Endothelial cell of umbilical vein (primary cell): ENCODE measurements at regions not wholly inside any gene's neighbourhood (a gene's known extent, or its start where the extent isn't known, plus 50 kb on each side); places are given as distances from the start of the nearest gene placed in this dataset.

Experiments used
- BruUV-seq: library from RNA; stranded (reverse); fragments of 400-500 nt; replicated peaks from 2 replicates; lab custom pipeline; 2021; lab: Mats Ljungman, UMichigan
- CTCF ChIA-PET: fragments of 300-600, 350-600 bp; sonication (Branson Sonifier 250); formaldehyde crosslinking; loops from one replicate; lab custom pipeline; 2021; ENCODE audit warnings: antibody characterized with exemption, inconsistent platforms; lab: Charles Lee
- POLR2A ChIA-PET: fragments of 300-600, 350-600 bp; sonication (Branson Sonifier 250); formaldehyde crosslinking; loops from one replicate; lab custom pipeline; 2021; ENCODE audit warnings: antibody characterized with exemption, inconsistent platforms; lab: Charles Lee
- DNase-seq: peaks from one replicate; pipeline ENCODE4 v3.0.0-alpha.2; 2011; ENCODE audit warnings: low read depth, low spot score
- FAIRE-seq: peaks from 2 replicates; lab custom pipeline; 2011; peaks lifted over from hg19 to GRCh38; lab: Jason Lieb, UNC
- H2AFZ ChIP-seq: 2 replicates; pipeline ENCODE4 v1.6.0; 2012; ENCODE audit warnings: low read depth, low read length, control low read depth, inconsistent platforms
- H3K27ac ChIP-seq: 2 replicates; pipeline ENCODE4 v1.5.1; 2011; ENCODE audit warnings: low read depth, mild to moderate bottlenecking, control low read depth, low read length, moderate library complexity; ENCODE audit not compliant: insufficient read depth
- H3K27me3 ChIP-seq, 2 experiments: 2 replicates each; pipeline versions ENCODE4 v1.6.0 to v1.6.1; 2011; ENCODE audit warnings: low read length in 2 of 2, mixed read lengths in 1 of 2; ENCODE audit not compliant: control insufficient read depth in 2 of 2, insufficient read depth in 2 of 2
- H3K36me3 ChIP-seq, 2 experiments: 2 replicates in 1 of 2; 3 replicates in 1 of 2; pipeline ENCODE4 v1.5.1; 2011; ENCODE audit warnings: low read length in 2 of 2, mild to moderate bottlenecking in 1 of 2, moderate library complexity in 1 of 2; ENCODE audit not compliant: control insufficient read depth in 2 of 2, insufficient read depth in 2 of 2; ENCODE audit errors: extremely low read depth in 1 of 2
- H3K4me1 ChIP-seq: 3 replicates; pipeline ENCODE4 v1.5.1; 2011; ENCODE audit warnings: mild to moderate bottlenecking, low read length; ENCODE audit not compliant: control insufficient read depth, insufficient read depth; ENCODE audit errors: extremely low read depth
- H3K4me2 ChIP-seq: 2 replicates; pipeline ENCODE4 v1.6.1; 2011; ENCODE audit warnings: low read length, control low read depth, mixed read lengths; ENCODE audit not compliant: insufficient read depth
- H3K4me3 ChIP-seq, 3 experiments: fragments of 200-600 bp in 1 of 3; sonication (generic), shearing (Covaris generic) in 1 of 3; replicated peaks in 1 of 3; 2 replicates each; pipeline ENCODE4 v1.5.1; 2011 to 2016; ENCODE audit warnings: control low read depth in 3 of 3, low read length in 3 of 3, mild to moderate bottlenecking in 2 of 3, inconsistent platforms in 1 of 3, low read depth in 1 of 3, moderate library complexity in 1 of 3; ENCODE audit not compliant: insufficient read depth in 1 of 3
- H3K79me2 ChIP-seq: 2 replicates; pipeline ENCODE4 v1.6.0; 2012; ENCODE audit warnings: low read length, inconsistent platforms; ENCODE audit not compliant: control insufficient read depth, insufficient read depth
- H3K9ac ChIP-seq: replicated peaks from 2 replicates; pipeline ENCODE3; 2011; ENCODE audit warnings: low read length, control low read depth; ENCODE audit not compliant: insufficient read depth; ENCODE audit errors: extremely low read depth
- H3K9me1 ChIP-seq: replicated peaks from 3 replicates; pipeline ENCODE4 v1.6.0; 2011; ENCODE audit warnings: mild to moderate bottlenecking, low read length; ENCODE audit not compliant: control insufficient read depth, insufficient read depth; ENCODE audit errors: extremely low read depth
- H3K9me3 ChIP-seq: replicated peaks from 2 replicates; pipeline ENCODE4 v1.5.1; 2012; ENCODE audit warnings: low read length, inconsistent platforms; ENCODE audit not compliant: control insufficient read depth, insufficient read depth
- H4K20me1 ChIP-seq: replicated peaks from 2 replicates; pipeline ENCODE3; 2011; ENCODE audit warnings: mild to moderate bottlenecking, low read length; ENCODE audit not compliant: control insufficient read depth, insufficient read depth; ENCODE audit errors: extremely low read depth
- EZH2 ChIP-seq: IDR thresholded peaks from 2 replicates; pipeline ENCODE4 v1.6.1; 2012; ENCODE audit warnings: borderline replicate concordance, low read depth, mild to moderate bottlenecking, moderate library complexity, low read length, inconsistent platforms; ENCODE audit not compliant: severe bottlenecking
- FOS ChIP-seq: IDR thresholded peaks from 2 replicates; pipeline ENCODE4 v1.6.1; 2011; ENCODE audit warnings: mild to moderate bottlenecking, low read length, moderate library complexity, borderline replicate concordance; ENCODE audit not compliant: insufficient read depth
- GATA2 ChIP-seq: IDR thresholded peaks from 2 replicates; pipeline ENCODE4 v1.7.0; 2011; ENCODE audit warnings: low read depth, mild to moderate bottlenecking, moderate library complexity, mixed read lengths, low read length; ENCODE audit not compliant: insufficient read length, insufficient read depth
- JUN ChIP-seq: IDR thresholded peaks from 2 replicates; pipeline ENCODE4 v1.6.1; 2011; ENCODE audit warnings: borderline replicate concordance, low read depth; ENCODE audit not compliant: insufficient read length, insufficient read depth
- MAX ChIP-seq: IDR thresholded peaks from 2 replicates; pipeline ENCODE4 v1.6.1; 2011; ENCODE audit not compliant: insufficient read depth, insufficient read length
- MYC ChIP-seq: IDR thresholded peaks from one replicate; pipeline ENCODE4 v1.6.1; 2011; ENCODE audit warnings: mild to moderate bottlenecking, low read depth, low read length
- POLR2A ChIP-seq: IDR thresholded peaks from 2 replicates; pipeline ENCODE4 v1.6.1; 2012; ENCODE audit warnings: low read depth, mild to moderate bottlenecking, control low read depth, low read length
- POLR2AphosphoS5 ChIP-seq: IDR thresholded peaks from 2 replicates; pipeline ENCODE4 v1.6.1; 2012; ENCODE audit warnings: low read depth, mild to moderate bottlenecking, control low read depth, low read length, moderate library complexity; ENCODE audit not compliant: insufficient read depth
- dilution Hi-C: fragments of 300-500 bp; cut with MboI; formaldehyde crosslinking; loops from one replicate; pipeline ENCODE4 v1.15.0; 2019; ENCODE audit warnings: low sequenced_read_pairs; ENCODE audit not compliant: extremely low pct_ligation_motif_present
- intact Hi-C: fragments of 100-400 bp; cut with micrococcal nuclease; formaldehyde crosslinking; loops from one replicate; pipeline ENCODE4 v1.10.0; 2022
- TF ChIP-seq, protein P1 (sequence below), 2 donors: IDR thresholded peaks; 1 replicate in 1 of 2; 2 replicates in 1 of 2; pipeline ENCODE4 v1.5.1; 2011; ENCODE audit warnings: low read length in 2 of 2, mild to moderate bottlenecking in 2 of 2, moderate library complexity in 2 of 2, control low read depth in 1 of 2, inconsistent platforms in 1 of 2, low read depth in 1 of 2; ENCODE audit not compliant: insufficient read depth in 1 of 2; ENCODE audit errors: extremely low read depth in 1 of 2

DNA sequence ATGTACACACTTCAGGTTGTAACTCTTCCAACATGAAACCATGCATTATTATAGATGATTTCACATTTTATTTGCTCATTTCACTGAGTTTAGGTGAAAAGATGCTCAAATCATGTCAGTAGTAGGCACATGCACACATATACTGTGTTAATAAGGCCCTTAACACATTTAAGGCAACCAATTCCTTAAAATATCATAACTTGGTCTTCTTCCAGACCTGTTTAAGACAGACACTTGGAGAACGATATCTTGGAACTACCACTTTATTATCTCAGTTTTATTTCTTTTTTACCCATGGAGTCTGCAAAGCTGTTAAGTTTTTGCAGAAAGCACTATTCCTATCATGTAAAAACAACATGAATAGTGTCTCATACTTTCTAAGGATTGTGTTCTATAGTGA lies 395.2 kb upstream of the MIR17HG start:
- no peaks in the 10 kb centered on the region for H3K4me1 ChIP-seq
- H3K9ac ChIP-seq = no peak overlapping the region
- no TSS peak for BruUV-seq
- dilution Hi-C loops = no loop called here
- intact Hi-C loops = no loop called here
- no peak for FAIRE-seq
- ChIA-PET POLR2A (no interaction called here), CTCF (no interaction called here)
- no peaks in the 10 kb centered on the region for H3K27me3 ChIP-seq
- H3K27ac ChIP-seq = no peak overlapping the region
- H3K9me1 ChIP-seq = no peaks in the 10 kb centered on the region
- TF ChIP-seq FOS (no peak), EZH2 (no peak), POLR2AphosphoS5 (no peak), MYC (no peak), MAX (no peak), JUN (no peak), GATA2 (no peak), POLR2A (no peak)
- TF ChIP-seq, protein P1, sequence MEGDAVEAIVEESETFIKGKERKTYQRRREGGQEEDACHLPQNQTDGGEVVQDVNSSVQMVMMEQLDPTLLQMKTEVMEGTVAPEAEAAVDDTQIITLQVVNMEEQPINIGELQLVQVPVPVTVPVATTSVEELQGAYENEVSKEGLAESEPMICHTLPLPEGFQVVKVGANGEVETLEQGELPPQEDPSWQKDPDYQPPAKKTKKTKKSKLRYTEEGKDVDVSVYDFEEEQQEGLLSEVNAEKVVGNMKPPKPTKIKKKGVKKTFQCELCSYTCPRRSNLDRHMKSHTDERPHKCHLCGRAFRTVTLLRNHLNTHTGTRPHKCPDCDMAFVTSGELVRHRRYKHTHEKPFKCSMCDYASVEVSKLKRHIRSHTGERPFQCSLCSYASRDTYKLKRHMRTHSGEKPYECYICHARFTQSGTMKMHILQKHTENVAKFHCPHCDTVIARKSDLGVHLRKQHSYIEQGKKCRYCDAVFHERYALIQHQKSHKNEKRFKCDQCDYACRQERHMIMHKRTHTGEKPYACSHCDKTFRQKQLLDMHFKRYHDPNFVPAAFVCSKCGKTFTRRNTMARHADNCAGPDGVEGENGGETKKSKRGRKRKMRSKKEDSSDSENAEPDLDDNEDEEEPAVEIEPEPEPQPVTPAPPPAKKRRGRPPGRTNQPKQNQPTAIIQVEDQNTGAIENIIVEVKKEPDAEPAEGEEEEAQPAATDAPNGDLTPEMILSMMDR (IDR thresholded peaks at IDR 0.05; ENCODE audit: extremely low read depth in 1 of 2, insufficient read depth in 1 of 2, low read depth in 1 of 2, low read length in 2 of 2) = no peak
- no peaks in the 10 kb centered on the region for H3K9me3 ChIP-seq
- no peak for DNase-seq
- H3K79me2 ChIP-seq = no peaks in the 10 kb centered on the region
- H3K36me3 ChIP-seq = no peaks in the 10 kb centered on the region
- H3K4me2 ChIP-seq = no peak overlapping the region
- H2AFZ ChIP-seq = no peak overlapping the region
- no peak overlapping the region for H3K4me3 ChIP-seq
- no peaks in the 10 kb centered on the region for H4K20me1 ChIP-seq
